Hematopoietic multipotent progenitor cell treated with erythropoietin and hydrocortisone succinate and interleukin-3 and kit ligand, for 4 days (in vitro differentiated cells): ENCODE measurements at regions not wholly inside any gene's neighbourhood (a gene's known extent, or its start where the extent isn't known, plus 50 kb on each side); places are given as distances from the start of the nearest gene placed in this dataset.

Experiments used
- DNase-seq: peaks from one replicate; pipeline ENCODE4 v3.0.0-alpha.2; 2015

- no peak for DNase-seq
These were observed 483.1 kb downstream of the CDH11 start for GRCh38 chr16:64638766-64639165.

- DNase-seq, result no peak
These were observed 492.2 kb downstream of the CDH11 start for GRCh38 chr16:64629622-64630021.

GRCh38 chr16:64627781-64628180, 494.1 kb downstream of the CDH11 start:
- DNase-seq, result no peak

- no peak for DNase-seq
These were observed 494.6 kb downstream of the CDH11 start for GRCh38 chr16:64627288-64627687.

GRCh38 chr16:64626776-64627175, 495.1 kb downstream of the CDH11 start:
- no peak for DNase-seq

GRCh38 chr16:64621616-64622015, 500.2 kb downstream of the CDH11 start:
- no peak for DNase-seq

- no peak for DNase-seq
These were observed 503.9 kb downstream of the CDH11 start for GRCh38 chr16:64617836-64618476.

GRCh38 chr16:64615630-64616280, 506.1 kb downstream of the CDH11 start:
- no peak for DNase-seq

GRCh38 chr16:64596196-64596595, 525.7 kb downstream of the CDH11 start:
- DNase-seq, result no peak

GRCh38 chr16:64590513-64590912, 531.4 kb downstream of the CDH11 start:
- DNase-seq, result no peak

- DNase-seq, result no peak
These were observed 532.0 kb downstream of the CDH11 start for GRCh38 chr16:64589836-64590235.

GRCh38 chr16:64586781-64587180, 535.1 kb downstream of the CDH11 start:
- DNase-seq, result no peak

- no peak for DNase-seq
These were observed 536.5 kb downstream of the CDH11 start for GRCh38 chr16:64585367-64585766.

- no peak for DNase-seq
These were observed 541.3 kb downstream of the CDH11 start for GRCh38 chr16:64580558-64580957.

- DNase-seq, result no peak
These were observed 542.2 kb downstream of the CDH11 start for GRCh38 chr16:64579712-64580111.

- no peak for DNase-seq
These were observed 576.1 kb downstream of the CDH11 start for GRCh38 chr16:64545768-64546167.

GRCh38 chr16:64544859-64545258, 577.0 kb downstream of the CDH11 start:
- DNase-seq, result no peak

GRCh38 chr16:64543441-64543840, 578.4 kb downstream of the CDH11 start:
- DNase-seq, result no peak

- DNase-seq, result no peak
These were observed 578.8 kb downstream of the CDH11 start for GRCh38 chr16:64543031-64543430.

- no peak for DNase-seq
These were observed 579.7 kb downstream of the CDH11 start for GRCh38 chr16:64542152-64542551.

- no peak for DNase-seq
These were observed 580.2 kb downstream of the CDH11 start for GRCh38 chr16:64541621-64542020.

- no peak for DNase-seq
These were observed 581.4 kb downstream of the CDH11 start for GRCh38 chr16:64540434-64540833.

- DNase-seq, result no peak
These were observed 582.0 kb downstream of the CDH11 start for GRCh38 chr16:64539811-64540371.

- no peak for DNase-seq
These were observed 587.6 kb downstream of the CDH11 start for GRCh38 chr16:64534180-64534780.
